T-helper 17 cell (primary cell): ENCODE measurements at regions not wholly inside any gene's neighbourhood (a gene's known extent, or its start where the extent isn't known, plus 50 kb on each side); places are given as distances from the start of the nearest gene placed in this dataset.

Experiments used
- ATAC-seq: fragments of 150-1000 bp; cut with Tn5 transposase; 2 replicates; pipeline ENCODE4 v1.10.0; 2021; ENCODE audit warnings: mild to moderate bottlenecking, moderate library complexity
- DNase-seq, 3 donors: peaks; one replicate each; pipeline versions ENCODE4 v3.0.0 to v3.0.0-alpha.2; 2020 to 2021
- H3K9me3 ChIP-seq: one replicate; pipeline ENCODE4 v1.7.0; 2013; ENCODE audit warnings: low read length, mild to moderate bottlenecking; ENCODE audit not compliant: control insufficient read depth, poor library complexity, severe bottlenecking
- H3K27ac Mint-ChIP-seq: one replicate; pipeline ENCODE4 v1.8.0; 2022; ENCODE audit warnings: mild to moderate bottlenecking, moderate library complexity, mixed read lengths
- H3K27me3 Mint-ChIP-seq: one replicate; pipeline ENCODE4 v1.8.0; 2022; ENCODE audit warnings: mixed read lengths
- H3K36me3 Mint-ChIP-seq: one replicate; pipeline ENCODE4 v1.8.0; 2022; ENCODE audit warnings: low read depth, mixed read lengths
- H3K4me1 Mint-ChIP-seq: one replicate; pipeline ENCODE4 v1.8.0; 2022; ENCODE audit warnings: mild to moderate bottlenecking, mixed read lengths
- H3K4me3 Mint-ChIP-seq: one replicate; pipeline ENCODE4 v1.8.0; 2022; ENCODE audit warnings: mild to moderate bottlenecking, moderate library complexity, mixed read lengths

GRCh38 chr13:68110178-68110768 is 880.1 kb upstream of the PCDH9 start:
- no peak overlapping the region for H3K27ac Mint-ChIP-seq
- H3K4me1 Mint-ChIP-seq, result no peaks in the 10 kb centered on the region
- H3K27me3 Mint-ChIP-seq, result no peaks in the 10 kb centered on the region
- no peak for DNase-seq
- H3K9me3 ChIP-seq, result no peaks in the 10 kb centered on the region
- H3K4me3 Mint-ChIP-seq, result no peak overlapping the region
- H3K36me3 Mint-ChIP-seq, result no peaks in the 10 kb centered on the region
- ATAC-seq, result no peak

GRCh38 chr13:68107667-68108066 is 877.5 kb upstream of the PCDH9 start:
- peaks cover 2% of the 10 kb centered on the region for H3K9me3 ChIP-seq
- no peak overlapping the region for H3K27ac Mint-ChIP-seq
- ATAC-seq (no peak), DNase-seq (no peak)
- H3K36me3 Mint-ChIP-seq, result no peaks in the 10 kb centered on the region
- H3K4me3 Mint-ChIP-seq, result no peak overlapping the region
- H3K4me1 Mint-ChIP-seq, result no peaks in the 10 kb centered on the region
- H3K27me3 Mint-ChIP-seq, result no peaks in the 10 kb centered on the region

DNA sequence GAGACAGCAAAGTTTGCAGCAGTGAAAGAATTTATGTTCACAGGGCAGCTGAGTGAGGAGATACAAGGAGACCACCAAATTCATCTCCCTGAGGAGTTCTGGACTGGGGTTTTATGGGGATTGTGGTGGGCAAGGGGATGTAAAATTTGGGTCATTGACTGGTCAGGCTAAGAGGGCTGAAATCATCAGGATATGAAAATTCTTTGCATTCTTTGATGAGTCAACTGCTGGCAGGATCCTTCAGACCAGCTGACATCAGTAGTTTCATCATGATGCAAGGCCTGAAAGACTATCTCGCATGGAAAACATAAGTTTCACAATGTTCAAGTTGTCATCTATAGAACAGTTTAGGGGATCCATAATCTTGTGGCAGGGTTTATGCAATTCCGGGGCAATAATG is 869.5 kb upstream of the PCDH9 start:
- DNase-seq (no peak), ATAC-seq (no peak)
- no peaks in the 10 kb centered on the region for H3K36me3 Mint-ChIP-seq
- no peaks in the 10 kb centered on the region for H3K4me1 Mint-ChIP-seq
- H3K4me3 Mint-ChIP-seq, result no peak overlapping the region
- no peak overlapping the region for H3K27ac Mint-ChIP-seq
- H3K9me3 ChIP-seq, result peaks cover 6% of the 10 kb centered on the region
- H3K27me3 Mint-ChIP-seq, result no peaks in the 10 kb centered on the region

DNA sequence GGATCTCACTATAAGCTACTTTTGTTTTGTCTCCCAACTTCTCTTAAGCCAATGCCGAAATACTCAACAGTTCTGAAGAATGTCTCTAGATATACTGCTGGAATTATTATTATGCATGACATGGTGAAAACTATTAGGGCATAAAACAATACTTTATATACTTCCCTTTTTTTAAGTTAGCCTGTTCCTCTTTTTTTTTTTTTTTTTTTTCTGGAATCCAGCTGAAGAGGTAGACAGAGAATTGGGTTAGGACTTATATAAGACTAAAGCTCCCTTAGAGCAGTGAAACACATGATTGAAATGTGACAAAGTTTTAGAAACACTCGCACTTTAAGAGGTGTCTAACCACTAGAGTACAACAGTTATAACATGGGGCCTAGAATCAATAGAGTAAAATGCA is 850.9 kb upstream of the PCDH9 start:
- ATAC-seq (no peak), DNase-seq (no peak)
- no peaks in the 10 kb centered on the region for H3K27me3 Mint-ChIP-seq
- no peak overlapping the region for H3K27ac Mint-ChIP-seq
- no peaks in the 10 kb centered on the region for H3K9me3 ChIP-seq
- H3K4me1 Mint-ChIP-seq, result no peaks in the 10 kb centered on the region
- no peak overlapping the region for H3K4me3 Mint-ChIP-seq
- no peaks in the 10 kb centered on the region for H3K36me3 Mint-ChIP-seq

DNA sequence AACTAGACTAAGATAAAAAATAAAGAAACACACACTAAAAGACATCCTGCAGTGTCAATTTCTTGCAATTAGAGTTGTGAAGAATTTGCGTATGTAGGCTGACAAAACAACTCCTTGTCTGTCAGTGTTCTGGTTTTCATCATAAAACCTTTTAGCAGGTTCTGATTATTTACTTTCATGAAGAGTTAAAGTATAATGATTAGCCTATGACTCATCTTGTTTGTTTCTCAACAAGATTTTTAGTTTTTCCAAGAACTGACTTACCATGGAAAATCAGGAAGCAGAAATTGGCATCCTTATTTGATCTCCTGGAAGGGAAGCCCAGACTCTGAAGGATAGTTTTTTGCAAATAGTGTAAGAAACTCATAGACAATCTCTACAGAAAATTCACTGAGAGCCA is 848.7 kb upstream of the PCDH9 start:
- H3K4me1 Mint-ChIP-seq, result no peaks in the 10 kb centered on the region
- H3K4me3 Mint-ChIP-seq, result no peak overlapping the region
- H3K9me3 ChIP-seq, result no peaks in the 10 kb centered on the region
- H3K36me3 Mint-ChIP-seq, result no peaks in the 10 kb centered on the region
- H3K27ac Mint-ChIP-seq, result no peak overlapping the region
- no peaks in the 10 kb centered on the region for H3K27me3 Mint-ChIP-seq
- DNase-seq, result no peak
- ATAC-seq, result no peak

DNA sequence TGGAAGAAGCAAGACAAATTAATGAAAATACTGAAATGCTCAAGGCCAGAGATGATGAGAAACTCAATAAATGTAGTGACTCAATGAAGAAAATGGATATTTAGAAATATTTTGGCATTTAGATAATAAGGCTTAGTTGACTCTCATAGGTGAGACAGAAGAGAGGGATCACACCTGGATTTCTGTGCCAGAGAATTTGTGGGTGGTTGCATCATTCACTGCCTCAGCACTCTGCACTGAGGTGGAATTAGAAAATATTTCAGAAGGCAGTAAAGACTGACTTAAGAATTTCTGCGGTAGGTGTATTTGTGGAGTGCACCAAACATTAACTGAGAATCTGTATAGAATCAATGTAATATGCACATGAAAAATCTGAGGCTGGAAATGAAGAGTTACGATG is 848.3 kb upstream of the PCDH9 start:
- DNase-seq (no peak), ATAC-seq (no peak)
- no peaks in the 10 kb centered on the region for H3K27me3 Mint-ChIP-seq
- no peaks in the 10 kb centered on the region for H3K4me1 Mint-ChIP-seq
- H3K4me3 Mint-ChIP-seq, result no peak overlapping the region
- no peaks in the 10 kb centered on the region for H3K9me3 ChIP-seq
- H3K27ac Mint-ChIP-seq, result no peak overlapping the region
- no peaks in the 10 kb centered on the region for H3K36me3 Mint-ChIP-seq

GRCh38 chr13:68076046-68076445 is 845.9 kb upstream of the PCDH9 start:
- Mint-ChIP-seq H3K27ac (no peak overlapping the region), H3K36me3 (no peaks in the 10 kb centered on the region)
- no peak for ATAC-seq

DNA sequence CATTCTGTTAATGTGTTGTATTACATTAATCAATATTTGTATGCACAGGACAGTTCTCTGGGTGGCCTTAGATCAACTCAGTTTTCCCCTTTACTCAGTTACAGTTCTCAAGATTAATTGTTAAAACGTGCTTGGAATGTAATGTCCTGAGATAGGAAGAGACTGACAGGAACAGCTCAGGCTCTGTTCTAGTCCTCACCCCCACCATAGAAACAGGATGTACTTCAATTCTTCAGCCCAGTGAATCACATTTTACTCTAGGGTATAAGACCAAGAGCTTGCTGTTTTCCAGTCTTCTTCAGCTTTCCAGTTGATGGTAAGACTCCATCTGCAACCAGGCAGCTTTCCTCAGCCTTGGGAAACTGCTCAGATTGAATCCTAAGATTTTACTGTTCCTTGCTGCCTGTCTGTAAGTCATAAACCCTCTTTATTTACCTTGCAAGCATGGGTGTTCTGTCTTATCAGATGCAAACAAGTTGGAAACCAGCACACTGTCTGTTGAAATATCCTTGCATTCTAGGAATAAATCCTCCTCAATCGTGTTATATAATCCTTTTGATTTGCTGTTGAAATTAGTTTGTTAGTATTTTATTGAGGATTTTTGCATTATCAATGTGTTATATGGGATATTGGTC is 836.9 kb upstream of the PCDH9 start:
- H3K9me3 ChIP-seq, result no peaks in the 10 kb centered on the region
- no peak overlapping the region for H3K27ac Mint-ChIP-seq
- DNase-seq (no peak), ATAC-seq (no peak)
- no peaks in the 10 kb centered on the region for H3K27me3 Mint-ChIP-seq
- no peaks in the 10 kb centered on the region for H3K36me3 Mint-ChIP-seq
- H3K4me1 Mint-ChIP-seq, result no peaks in the 10 kb centered on the region
- H3K4me3 Mint-ChIP-seq, result no peak overlapping the region

More at GRCh38 chr13:68076046-68076445, 845.9 kb upstream of the PCDH9 start:
- H3K4me3 Mint-ChIP-seq, result no peak overlapping the region
- no peaks in the 10 kb centered on the region for H3K4me1 Mint-ChIP-seq
- H3K9me3 ChIP-seq, result no peaks in the 10 kb centered on the region
- DNase-seq, result no peak
- no peaks in the 10 kb centered on the region for H3K27me3 Mint-ChIP-seq

DNA sequence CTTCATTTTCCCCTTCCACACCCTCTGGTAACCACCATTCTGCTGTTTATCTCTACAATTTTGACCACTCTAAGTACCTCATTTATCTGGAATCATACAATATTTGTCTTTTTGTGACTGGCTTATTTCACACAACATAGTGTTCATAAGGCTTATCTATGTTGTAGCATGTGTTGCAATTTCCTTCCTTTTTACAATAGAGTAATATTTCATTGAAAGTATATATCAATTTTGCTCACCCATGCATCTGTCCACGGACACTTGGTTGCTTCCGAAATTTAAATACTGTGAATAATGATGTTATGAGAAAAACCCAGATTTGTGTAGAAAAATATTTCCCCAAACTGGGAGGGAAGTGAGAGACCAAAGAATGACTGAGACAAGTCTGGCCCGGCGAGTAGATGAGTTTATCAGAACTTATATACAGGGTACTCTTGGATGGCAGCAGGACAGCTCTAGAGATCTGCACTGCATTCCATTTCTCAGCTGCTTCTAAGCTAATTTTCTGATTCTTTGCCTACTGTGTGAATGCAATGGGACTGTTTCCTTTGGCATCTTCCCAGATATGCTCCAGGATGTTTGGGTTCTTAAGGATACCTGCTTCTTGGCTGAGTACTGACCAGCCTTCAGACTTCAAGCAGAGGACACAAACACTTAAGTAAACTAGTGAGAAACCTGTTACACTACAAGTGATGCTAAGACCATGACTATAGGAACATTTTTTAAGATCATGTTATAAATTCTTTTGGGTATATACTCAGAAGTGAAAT is 834.0 kb upstream of the PCDH9 start:
- H3K27me3 Mint-ChIP-seq, result no peaks in the 10 kb centered on the region
- no peaks in the 10 kb centered on the region for H3K9me3 ChIP-seq
- no peaks in the 10 kb centered on the region for H3K36me3 Mint-ChIP-seq
- no peak overlapping the region for H3K27ac Mint-ChIP-seq
- no peak for ATAC-seq
- no peak overlapping the region for H3K4me3 Mint-ChIP-seq
- H3K4me1 Mint-ChIP-seq, result no peaks in the 10 kb centered on the region
- DNase-seq, result no peak

GRCh38 chr13:68063181-68063580 is 833.0 kb upstream of the PCDH9 start:
- DNase-seq (no peak), ATAC-seq (no peak)
- Mint-ChIP-seq H3K4me3 (no peak overlapping the region), H3K27me3 (no peaks in the 10 kb centered on the region), H3K27ac (no peak overlapping the region), H3K4me1 (no peaks in the 10 kb centered on the region), H3K36me3 (no peaks in the 10 kb centered on the region)
- no peaks in the 10 kb centered on the region for H3K9me3 ChIP-seq

GRCh38 chr13:68057836-68058235 is 827.7 kb upstream of the PCDH9 start:
- H3K36me3 Mint-ChIP-seq, result no peaks in the 10 kb centered on the region
- DNase-seq (no peak), ATAC-seq (no peak)
- H3K27ac Mint-ChIP-seq, result no peak overlapping the region
- no peak overlapping the region for H3K4me3 Mint-ChIP-seq
- H3K4me1 Mint-ChIP-seq, result no peaks in the 10 kb centered on the region
- no peaks in the 10 kb centered on the region for H3K9me3 ChIP-seq
- no peaks in the 10 kb centered on the region for H3K27me3 Mint-ChIP-seq

GRCh38 chr13:68056816-68057710 is 826.9 kb upstream of the PCDH9 start:
- no peaks in the 10 kb centered on the region for H3K9me3 ChIP-seq
- no peaks in the 10 kb centered on the region for H3K27me3 Mint-ChIP-seq
- no peak overlapping the region for H3K27ac Mint-ChIP-seq
- no peaks in the 10 kb centered on the region for H3K4me1 Mint-ChIP-seq
- DNase-seq (no peak), ATAC-seq (no peak)
- H3K36me3 Mint-ChIP-seq, result no peaks in the 10 kb centered on the region
- H3K4me3 Mint-ChIP-seq, result no peak overlapping the region

GRCh38 chr13:68051910-68052309 is 821.8 kb upstream of the PCDH9 start:
- no peak overlapping the region for H3K4me3 Mint-ChIP-seq
- H3K4me1 Mint-ChIP-seq, result no peaks in the 10 kb centered on the region
- DNase-seq (no peak), ATAC-seq (no peak)
- H3K36me3 Mint-ChIP-seq, result no peaks in the 10 kb centered on the region
- H3K27ac Mint-ChIP-seq, result no peak overlapping the region
- H3K9me3 ChIP-seq, result no peaks in the 10 kb centered on the region
- no peaks in the 10 kb centered on the region for H3K27me3 Mint-ChIP-seq
